ENCODE measurements at regions not wholly inside any gene's neighbourhood (a gene's known extent, or its start where the extent isn't known, plus 50 kb on each side); places are given as distances from the start of the nearest gene placed in this dataset.

GRCh38 chr2:65823511-65823910 is 391.1 kb upstream of the SPRED2 start:
- peaks cover 4% of the 10 kb centered on the region for H3K4me1 ChIP-seq
- no peak overlapping the region for H3K4me3 ChIP-seq (ENCODE audit: low read depth, low read length)
- H3K9me3 ChIP-seq (ENCODE audit: control insufficient read depth, low read length), result no peaks in the 10 kb centered on the region
- H3K79me2 ChIP-seq, result no peaks in the 10 kb centered on the region
- no peak overlapping the region for H3K27ac ChIP-seq
- no peaks in the 10 kb centered on the region for H3K36me3 ChIP-seq (ENCODE audit: control insufficient read depth, insufficient read depth, low read length)
- H2AFZ ChIP-seq, result no peak overlapping the region
- no peak overlapping the region for H3K9ac ChIP-seq
- H3K27me3 ChIP-seq (ENCODE audit: control insufficient read depth, insufficient read depth, low read length), result no peaks in the 10 kb centered on the region
- TF ChIP-seq CTCF (IDR thresholded peaks at IDR 0.05), result no peak
- H3K4me2 ChIP-seq (ENCODE audit: low read length), result no peak overlapping the region

DNA sequence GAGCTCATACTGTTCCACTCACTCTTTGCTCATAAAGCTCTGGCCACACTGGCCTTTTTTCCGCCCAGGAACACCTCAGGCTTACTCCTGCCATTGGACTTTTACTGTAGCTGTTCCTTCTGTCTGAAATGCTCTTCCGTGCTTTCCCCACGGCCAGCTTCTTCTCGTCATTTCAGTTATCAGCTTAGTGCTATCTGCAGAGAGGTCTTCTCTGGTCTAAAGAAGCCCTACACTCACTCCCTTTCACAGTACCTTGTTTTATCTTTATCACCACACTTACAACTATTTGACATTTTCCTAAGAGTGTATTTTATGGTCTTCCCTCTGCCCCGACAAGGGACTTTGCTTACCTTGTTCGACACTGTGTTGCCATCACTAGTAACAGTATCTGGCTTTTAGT is 388.1 kb upstream of the SPRED2 start:
- no peak overlapping the region for H3K27ac ChIP-seq
- no peak for TF ChIP-seq CTCF (IDR thresholded peaks at IDR 0.05)

DNA sequence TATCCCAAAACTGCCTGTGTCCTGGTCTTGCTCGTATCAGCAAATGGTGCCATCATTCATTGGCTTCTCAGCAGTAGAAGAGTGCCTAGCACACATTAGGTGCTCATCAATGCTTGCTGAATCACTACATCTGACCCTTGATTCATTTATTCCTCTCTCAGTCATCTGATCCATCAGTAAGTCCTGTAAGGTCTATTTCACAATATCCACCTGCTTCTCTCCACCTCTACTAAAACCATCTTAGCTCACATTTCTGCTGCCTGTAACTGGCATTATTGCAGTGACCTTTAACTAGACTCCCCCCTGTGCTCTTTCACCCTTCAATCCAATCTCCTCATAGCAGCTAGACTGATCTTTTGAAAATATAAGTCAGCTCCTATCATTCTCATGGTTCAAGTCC is 387.6 kb upstream of the SPRED2 start:
- Histone ChIP-seq H3K79me2 (no peaks in the 10 kb centered on the region), H2AFZ (no peak overlapping the region), H3K27me3 (ENCODE audit: control insufficient read depth, insufficient read depth, low read length) (no peaks in the 10 kb centered on the region), H3K9me3 (ENCODE audit: control insufficient read depth, low read length) (no peaks in the 10 kb centered on the region), H3K27ac (no peak overlapping the region), H3K4me3 (ENCODE audit: low read depth, low read length) (no peak overlapping the region), H3K36me3 (ENCODE audit: control insufficient read depth, insufficient read depth, low read length) (no peaks in the 10 kb centered on the region), H3K4me1 (peaks cover 4% of the 10 kb centered on the region), H3K9ac (no peak overlapping the region), H3K4me2 (ENCODE audit: low read length) (no peak overlapping the region)
- TF ChIP-seq CTCF (IDR thresholded peaks at IDR 0.05), result no peak

More for the DNA sequence above, 388.1 kb upstream of the SPRED2 start:
- Histone ChIP-seq H3K9ac (no peak overlapping the region), H3K4me1 (peaks cover 4% of the 10 kb centered on the region), H3K9me3 (ENCODE audit: control insufficient read depth, low read length) (no peaks in the 10 kb centered on the region), H3K79me2 (no peaks in the 10 kb centered on the region), H3K4me2 (ENCODE audit: low read length) (no peak overlapping the region), H3K27me3 (ENCODE audit: control insufficient read depth, insufficient read depth, low read length) (no peaks in the 10 kb centered on the region), H3K36me3 (ENCODE audit: control insufficient read depth, insufficient read depth, low read length) (no peaks in the 10 kb centered on the region), H3K4me3 (ENCODE audit: low read depth, low read length) (no peak overlapping the region), H2AFZ (no peak overlapping the region)

- peak overlapping the region; percentile 13 for H2AFZ ChIP-seq
- H3K4me2 ChIP-seq (ENCODE audit: low read length), result no peak overlapping the region
- TF ChIP-seq CTCF (IDR thresholded peaks at IDR 0.05), result no peak
- H3K27ac ChIP-seq, result no peak overlapping the region
- no peak overlapping the region for H3K9ac ChIP-seq
- no peaks in the 10 kb centered on the region for H3K9me3 ChIP-seq (ENCODE audit: control insufficient read depth, low read length)
- no peaks in the 10 kb centered on the region for H3K79me2 ChIP-seq
- no peaks in the 10 kb centered on the region for H3K36me3 ChIP-seq (ENCODE audit: control insufficient read depth, insufficient read depth, low read length)
- H3K4me3 ChIP-seq (ENCODE audit: low read depth, low read length), result no peak overlapping the region
- H3K27me3 ChIP-seq (ENCODE audit: control insufficient read depth, insufficient read depth, low read length), result no peaks in the 10 kb centered on the region
- H3K4me1 ChIP-seq, result peaks cover 7% of the 10 kb centered on the region
These were observed 386.6 kb upstream of the SPRED2 start for GRCh38 chr2:65818873-65819451.

DNA sequence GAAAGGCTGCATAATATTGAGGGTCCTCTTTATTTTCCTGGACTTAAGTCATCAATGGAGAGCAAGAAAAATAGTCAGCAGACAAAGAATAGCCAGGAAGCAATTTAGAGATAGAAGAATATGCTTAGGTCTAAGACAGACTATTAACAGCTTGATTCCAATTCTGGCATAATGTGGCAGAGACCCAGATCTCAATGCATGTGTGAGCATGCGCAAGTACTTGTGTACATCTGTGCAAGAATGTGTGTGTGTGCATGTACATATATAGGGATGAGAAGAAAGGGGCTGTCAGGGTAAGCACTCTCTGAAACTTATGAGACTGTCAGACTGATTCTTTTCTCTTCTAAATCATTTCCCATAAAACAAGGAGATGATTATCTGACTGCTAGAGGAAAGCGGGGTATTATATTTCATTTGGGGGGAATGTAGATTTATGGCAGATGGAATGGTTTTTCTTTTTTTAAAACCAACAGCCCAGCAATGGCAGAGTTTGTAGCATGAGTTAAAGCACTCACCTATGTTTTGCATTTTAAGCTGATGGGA is 381.3 kb upstream of the SPRED2 start:
- Histone ChIP-seq H3K9ac (no peak overlapping the region), H3K9me3 (ENCODE audit: control insufficient read depth, low read length) (no peaks in the 10 kb centered on the region), H3K36me3 (ENCODE audit: control insufficient read depth, insufficient read depth, low read length) (no peaks in the 10 kb centered on the region), H3K79me2 (no peaks in the 10 kb centered on the region), H3K4me1 (peaks cover 6% of the 10 kb centered on the region), H3K27ac (no peak overlapping the region), H2AFZ (no peak overlapping the region), H3K27me3 (ENCODE audit: control insufficient read depth, insufficient read depth, low read length) (no peaks in the 10 kb centered on the region), H3K4me2 (ENCODE audit: low read length) (no peak overlapping the region), H3K4me3 (ENCODE audit: low read depth, low read length) (no peak overlapping the region)
- TF ChIP-seq CTCF (IDR thresholded peaks at IDR 0.05), result no peak
